Ovary (tissue), 7 donors: ENCODE measurements at regions not wholly inside any gene's neighbourhood (a gene's known extent, or its start where the extent isn't known, plus 50 kb on each side); places are given as distances from the start of the nearest gene placed in this dataset.

Experiments used
- DNase-seq, 5 donors: peaks; one replicate each; pipeline ENCODE4 v3.0.0-alpha.2; 2019 to 2020
- H3K27ac ChIP-seq, 2 donors: fragments of 200-600 bp; one replicate each; pipeline versions ENCODE4 v1.5.1 to v1.8.0; 2019 to 2022
- H3K27me3 ChIP-seq: fragments of 200-600 bp; one replicate; pipeline ENCODE4 v1.8.0; 2022
- H3K36me3 ChIP-seq: fragments of 200-600 bp; sonication (generic); one replicate; pipeline ENCODE4 v1.5.1; 2019
- H3K4me1 ChIP-seq: one replicate; pipeline ENCODE4 v1.8.1; 2013; ENCODE audit warnings: mild to moderate bottlenecking, moderate library complexity; ENCODE audit not compliant: insufficient read depth
- H3K4me3 ChIP-seq: fragments of 200-600 bp; sonication (generic); one replicate; pipeline ENCODE4 v1.5.1; 2017
- H3K9me3 ChIP-seq, 2 donors: fragments of 200-600 bp in 1 of 2; sonication (generic) in 1 of 2; one replicate each; pipeline versions ENCODE4 v1.5.1 to v1.8.1; 2013 to 2019; ENCODE audit warnings: mild to moderate bottlenecking in 1 of 2, moderate library complexity in 1 of 2
- CTCF ChIP-seq, 3 donors: fragments of 450-650 bp in 2 of 3; fragments of 200-600 bp in 1 of 3; IDR thresholded peaks; one replicate each; pipeline versions ENCODE4 v1.5.1 to v1.8.0; 2016 to 2022; ENCODE audit warnings: antibody characterized with exemption in 3 of 3, mild to moderate bottlenecking in 1 of 3
- EP300 ChIP-seq: sonication (generic); formaldehyde crosslinking; IDR thresholded peaks from one replicate; pipeline ENCODE4 v1.6.1; 2017; ENCODE audit warnings: antibody characterized with exemption
- POLR2A ChIP-seq: fragments of 450-650 bp; IDR thresholded peaks from one replicate; pipeline ENCODE4 v1.6.1; 2017; ENCODE audit warnings: antibody characterized with exemption, mild to moderate bottlenecking, moderate library complexity
- WGBS, 3 donors: extraction: QIAGEN DNeasy Blood & Tissue Kit in 1 of 3; methylation state at CpG; one replicate each; pipeline versions ENCODE4 v1.1.5 to v1.1.7; 2013 to 2017; 5-methylcytosine and 5-hydroxymethylcytosine counted together
- intact Hi-C, 4 donors: fragments of 100-400 bp; cut with DNase I; formaldehyde crosslinking; loops; one replicate each; pipeline versions ENCODE4 v1.11.0 to v1.15.1; 2022 to 2023
- donor health status: DM: no; HTN: no; CAD: no; lungs with moderate emphysema.
- donor health status: DM: no; HTN: no; CAD: no.
- donor health status: Bipolar disorder and iron deficiency.
- donor health status: DM: no; HTN: no; CAD: no.
- donor health status: DM: yes; HTN: yes; CAD: no.

- 92 to 99% (median 92%) methylated on average over 10 to 12 of the region's 12 CpGs for WGBS, 3 donors
- DNase-seq: no peak
- Histone ChIP-seq H3K27ac (no peak overlapping the region), H3K4me3 (no peak overlapping the region), H3K36me3 (no peaks in the 10 kb centered on the region), H3K27me3 (no peaks in the 10 kb centered on the region), H3K4me1 (no peaks in the 10 kb centered on the region), H3K9me3 (no peaks in the 10 kb centered on the region)
- intact Hi-C loops: no loop called here
- TF ChIP-seq POLR2A: no peak
- no peak for TF ChIP-seq CTCF (IDR thresholded peaks at IDR 0.05)
- TF ChIP-seq EP300: no peak
These were observed 329.3 kb downstream of the FGF9 start for GRCh38 chr13:22000191-22000590.

- Histone ChIP-seq H3K4me1 (no peaks in the 10 kb centered on the region), H3K27ac (no peak overlapping the region), H3K36me3 (no peaks in the 10 kb centered on the region), H3K27me3 (no peaks in the 10 kb centered on the region), H3K9me3 (no peaks in the 10 kb centered on the region), H3K4me3 (no peak overlapping the region)
- intact Hi-C loops: no loop called here
- no peak for DNase-seq
- TF ChIP-seq CTCF (IDR thresholded peaks at IDR 0.05): no peak
- TF ChIP-seq EP300: no peak
- no peak for TF ChIP-seq POLR2A
- WGBS, 3 donors: 93 to 94% (median 94%) methylated on average over 9 of the region's 9 CpGs
These were observed 330.5 kb downstream of the FGF9 start for GRCh38 chr13:22001336-22001735.

- H3K27me3 ChIP-seq: no peaks in the 10 kb centered on the region
- H3K4me1 ChIP-seq: no peaks in the 10 kb centered on the region
- DNase-seq: no peak
- WGBS, 3 donors: 26 to 54% (median 34%) methylated on average over 4 of the region's 4 CpGs
- TF ChIP-seq POLR2A (no peak), CTCF (IDR thresholded peaks at IDR 0.05) (no peak), EP300 (no peak)
- H3K36me3 ChIP-seq: no peaks in the 10 kb centered on the region
- no peak overlapping the region for H3K27ac ChIP-seq
- intact Hi-C loops: no loop called here
- H3K4me3 ChIP-seq: no peak overlapping the region
- H3K9me3 ChIP-seq: no peaks in the 10 kb centered on the region
These were observed 332.0 kb downstream of the FGF9 start for GRCh38 chr13:22002893-22003292.

GRCh38 chr13:22009500-22009899, 338.6 kb downstream of the FGF9 start:
- no peak for DNase-seq

More at GRCh38 chr13:22009500-22009899, 338.6 kb downstream of the FGF9 start:
- Histone ChIP-seq H3K27ac (no peak overlapping the region), H3K4me1 (no peaks in the 10 kb centered on the region), H3K27me3 (no peaks in the 10 kb centered on the region), H3K4me3 (no peak overlapping the region), H3K9me3 (no peaks in the 10 kb centered on the region), H3K36me3 (no peaks in the 10 kb centered on the region)
- WGBS, 3 donors: 87 to 90% (median 90%) methylated on average over 8 of the region's 8 CpGs
- TF ChIP-seq EP300 (no peak), POLR2A (no peak), CTCF (IDR thresholded peaks at IDR 0.05) (no peak)
- intact Hi-C loops: no loop called here
